ENCODE measurements at regions not wholly inside any gene's neighbourhood (a gene's known extent, or its start where the extent isn't known, plus 50 kb on each side); places are given as distances from the start of the nearest gene placed in this dataset.

- in situ Hi-C loops (cut with MboI; ENCODE audit: low pct_unique_long_range_greater_than_20kb, low sequenced_read_pairs, unreplicated experiment): no loop called here
- peak; percentile 19 for DNase-seq (ENCODE audit: low spot score)
- TF ChIP-seq, protein P1, sequence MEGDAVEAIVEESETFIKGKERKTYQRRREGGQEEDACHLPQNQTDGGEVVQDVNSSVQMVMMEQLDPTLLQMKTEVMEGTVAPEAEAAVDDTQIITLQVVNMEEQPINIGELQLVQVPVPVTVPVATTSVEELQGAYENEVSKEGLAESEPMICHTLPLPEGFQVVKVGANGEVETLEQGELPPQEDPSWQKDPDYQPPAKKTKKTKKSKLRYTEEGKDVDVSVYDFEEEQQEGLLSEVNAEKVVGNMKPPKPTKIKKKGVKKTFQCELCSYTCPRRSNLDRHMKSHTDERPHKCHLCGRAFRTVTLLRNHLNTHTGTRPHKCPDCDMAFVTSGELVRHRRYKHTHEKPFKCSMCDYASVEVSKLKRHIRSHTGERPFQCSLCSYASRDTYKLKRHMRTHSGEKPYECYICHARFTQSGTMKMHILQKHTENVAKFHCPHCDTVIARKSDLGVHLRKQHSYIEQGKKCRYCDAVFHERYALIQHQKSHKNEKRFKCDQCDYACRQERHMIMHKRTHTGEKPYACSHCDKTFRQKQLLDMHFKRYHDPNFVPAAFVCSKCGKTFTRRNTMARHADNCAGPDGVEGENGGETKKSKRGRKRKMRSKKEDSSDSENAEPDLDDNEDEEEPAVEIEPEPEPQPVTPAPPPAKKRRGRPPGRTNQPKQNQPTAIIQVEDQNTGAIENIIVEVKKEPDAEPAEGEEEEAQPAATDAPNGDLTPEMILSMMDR (IDR thresholded peaks at IDR 0.05; ENCODE audit: extremely low read depth, insufficient read depth, missing control alignments): peak; percentile 87
Measured at GRCh38 chr7:119175911-119176627, 951.6 kb downstream of the ANKRD7 start.

DNA sequence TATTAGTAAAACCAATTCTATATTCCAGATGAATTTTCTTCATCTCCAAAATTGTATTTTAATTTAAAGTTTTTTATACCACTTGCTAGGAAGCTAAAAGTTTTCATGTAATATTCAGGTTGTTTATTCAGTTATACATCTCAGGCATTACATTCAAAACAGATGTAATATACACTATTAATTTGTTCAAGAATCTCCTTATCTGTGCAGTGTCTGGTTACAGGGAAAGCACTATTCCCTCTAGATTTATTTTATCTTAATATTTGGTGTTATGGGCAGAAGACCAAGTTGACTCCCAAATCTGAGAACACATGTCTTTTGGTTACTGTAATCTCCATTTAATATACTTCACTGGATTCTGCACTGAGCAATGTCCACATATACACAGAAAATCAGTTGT is 953.4 kb downstream of the ANKRD7 start:
- in situ Hi-C loops (cut with MboI; ENCODE audit: low pct_unique_long_range_greater_than_20kb, low sequenced_read_pairs, unreplicated experiment): no loop called here
- DNase-seq (ENCODE audit: low spot score): no peak
- TF ChIP-seq, protein P1 (IDR thresholded peaks at IDR 0.05; ENCODE audit: extremely low read depth, insufficient read depth, missing control alignments): no peak

GRCh38 chr7:119184124-119184788 is 959.8 kb downstream of the ANKRD7 start:
- in situ Hi-C loops (cut with MboI; ENCODE audit: low pct_unique_long_range_greater_than_20kb, low sequenced_read_pairs, unreplicated experiment): no loop called here
- TF ChIP-seq, protein P1 (IDR thresholded peaks at IDR 0.05; ENCODE audit: extremely low read depth, insufficient read depth, missing control alignments): no peak
- no peak for DNase-seq (ENCODE audit: low spot score)

- TF ChIP-seq, protein P1 (IDR thresholded peaks at IDR 0.05; ENCODE audit: extremely low read depth, insufficient read depth, missing control alignments): no peak
- in situ Hi-C loops (cut with MboI; ENCODE audit: low pct_unique_long_range_greater_than_20kb, low sequenced_read_pairs, unreplicated experiment): no loop called here
- no peak for DNase-seq (ENCODE audit: low spot score)
Measured at GRCh38 chr7:119196183-119196582, 971.7 kb downstream of the ANKRD7 start.

DNA sequence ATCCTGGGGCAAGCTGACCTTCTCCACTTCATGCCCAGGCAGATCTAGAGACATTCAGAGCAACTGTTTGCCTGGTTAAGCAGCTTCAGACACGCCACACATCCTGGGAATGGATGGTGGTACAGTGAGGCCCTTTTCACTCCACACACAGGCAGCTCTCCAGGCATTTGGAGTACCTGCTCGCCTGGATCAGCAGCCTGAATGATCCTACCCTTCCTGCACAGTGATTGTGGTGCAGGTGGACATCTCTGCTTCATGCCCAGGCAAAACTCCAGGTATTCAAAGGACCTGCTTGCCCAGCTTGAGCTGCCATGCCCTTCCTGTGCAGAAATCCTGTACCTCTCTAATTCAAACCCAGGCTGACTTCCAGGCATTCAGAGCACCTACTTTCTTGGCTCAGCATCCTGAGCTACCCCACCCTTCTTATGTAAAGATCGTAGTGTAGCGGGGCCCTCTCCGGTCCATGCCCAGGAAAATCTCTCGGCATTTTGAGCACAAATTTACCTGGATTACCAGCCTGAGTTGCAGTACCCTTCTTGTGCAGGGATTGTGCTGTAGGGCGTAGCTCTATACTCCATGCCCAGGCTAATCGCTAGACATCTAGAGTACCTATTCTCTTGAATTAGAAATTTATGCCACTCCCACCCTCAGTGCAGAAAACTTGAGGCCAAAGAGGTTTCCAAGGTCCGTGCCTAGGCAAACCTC is 972.8 kb downstream of the ANKRD7 start:
- in situ Hi-C loops (cut with MboI; ENCODE audit: low pct_unique_long_range_greater_than_20kb, low sequenced_read_pairs, unreplicated experiment): no loop called here
- no peak for DNase-seq (ENCODE audit: low spot score)
- TF ChIP-seq, protein P1 (IDR thresholded peaks at IDR 0.05; ENCODE audit: extremely low read depth, insufficient read depth, missing control alignments): no peak

DNA sequence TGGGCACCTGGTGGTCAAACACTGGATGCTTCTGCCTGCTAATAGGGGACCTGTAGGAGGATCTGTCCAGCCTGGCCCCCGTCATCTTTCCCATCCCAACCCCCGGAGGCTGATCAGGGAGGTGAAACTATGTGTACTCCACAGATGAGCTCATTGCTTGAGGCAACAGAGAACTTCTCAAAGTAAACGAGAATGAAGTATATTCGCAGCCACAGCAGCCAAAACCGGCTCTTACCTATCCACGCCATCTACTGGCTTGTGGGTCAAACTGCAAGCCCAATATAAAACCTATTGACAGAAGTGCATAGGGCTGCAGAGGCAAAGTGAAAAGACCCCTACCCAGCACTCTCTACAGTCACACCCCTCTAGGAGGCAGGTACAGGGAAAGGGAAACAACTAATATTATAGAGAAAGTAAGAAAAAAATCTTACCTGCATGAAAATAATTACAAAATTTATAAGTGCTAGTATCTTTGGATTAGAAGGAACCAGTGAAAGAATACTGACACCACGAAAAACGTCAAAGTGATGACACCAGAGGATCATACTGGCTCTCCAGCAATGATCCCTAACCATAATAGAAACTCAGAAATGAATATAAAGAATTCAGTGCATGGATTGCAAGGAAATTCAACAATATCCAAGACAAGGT is 973.5 kb downstream of the ANKRD7 start:
- DNase-seq (ENCODE audit: low spot score): peak; percentile 14
- in situ Hi-C loops (cut with MboI; ENCODE audit: low pct_unique_long_range_greater_than_20kb, low sequenced_read_pairs, unreplicated experiment): no loop called here
- TF ChIP-seq, protein P1 (IDR thresholded peaks at IDR 0.05; ENCODE audit: extremely low read depth, insufficient read depth, missing control alignments): peak; percentile 75

Measured in GM13977 (cell line).